ENCODE measurements at regions not wholly inside any gene's neighbourhood (a gene's known extent, or its start where the extent isn't known, plus 50 kb on each side); places are given as distances from the start of the nearest gene placed in this dataset.

GRCh38 chr6:44606976-44607375 is 219.5 kb downstream of the CDC5L start:
- Histone ChIP-seq H3K4me1 (no peaks in the 10 kb centered on the region), H3K27me3 (no peaks in the 10 kb centered on the region), H3K4me3 (no peak overlapping the region), H3K27ac (no peak overlapping the region), H3K9me3 (no peaks in the 10 kb centered on the region), H3K36me3 (no peaks in the 10 kb centered on the region)
- no peak for DNase-seq
- TF ChIP-seq POLR2A (IDR thresholded peaks at IDR 0.05), result no peak
- no peak for TF ChIP-seq CTCF (IDR thresholded peaks at IDR 0.05)
- 79 to 93% methylated on average over 6 of the region's 6 CpGs for WGBS, 2 donors
- intact Hi-C loops (cut with DNase I), result no loop called here

GRCh38 chr6:44608175-44608574 is 220.7 kb downstream of the CDC5L start:
- H3K27ac ChIP-seq, result no peak overlapping the region
- no peaks in the 10 kb centered on the region for H3K4me1 ChIP-seq
- 72 to 76% methylated on average over 3 to 4 of the region's 4 CpGs for WGBS, 2 donors
- no peaks in the 10 kb centered on the region for H3K9me3 ChIP-seq
- TF ChIP-seq CTCF (IDR thresholded peaks at IDR 0.05) (no peak), POLR2A (IDR thresholded peaks at IDR 0.05) (no peak)
- intact Hi-C loops (cut with DNase I), result no loop called here
- H3K4me3 ChIP-seq, result no peak overlapping the region
- DNase-seq, result no peak
- H3K36me3 ChIP-seq, result no peaks in the 10 kb centered on the region
- H3K27me3 ChIP-seq, result no peaks in the 10 kb centered on the region

GRCh38 chr6:44609051-44609612 is 221.6 kb downstream of the CDC5L start:
- no peak for TF ChIP-seq POLR2A (IDR thresholded peaks at IDR 0.05)
- WGBS, 2 donors, result 80 to 100% methylated on average over 1 of the region's 1 CpG
- Histone ChIP-seq H3K9me3 (no peaks in the 10 kb centered on the region), H3K4me1 (no peaks in the 10 kb centered on the region), H3K36me3 (no peaks in the 10 kb centered on the region), H3K4me3 (no peak overlapping the region), H3K27ac (no peak overlapping the region), H3K27me3 (no peaks in the 10 kb centered on the region)
- no peak for DNase-seq
- intact Hi-C loops (cut with DNase I), result no loop called here

- no peaks in the 10 kb centered on the region for H3K27me3 ChIP-seq
- no peaks in the 10 kb centered on the region for H3K4me1 ChIP-seq
- WGBS, 2 donors, result 96 to 100% methylated on average over 2 to 3 of the region's 3 CpGs
- no peak for DNase-seq
- no peaks in the 10 kb centered on the region for H3K9me3 ChIP-seq
- no peak overlapping the region for H3K4me3 ChIP-seq
- H3K36me3 ChIP-seq, result no peaks in the 10 kb centered on the region
- TF ChIP-seq CTCF (IDR thresholded peaks at IDR 0.05) (no peak), POLR2A (IDR thresholded peaks at IDR 0.05) (no peak)
- no peak overlapping the region for H3K27ac ChIP-seq
- intact Hi-C loops (cut with DNase I), result no loop called here
Measured at GRCh38 chr6:44614396-44614795, 226.9 kb downstream of the CDC5L start.

GRCh38 chr6:44615621-44616020 is 228.1 kb downstream of the CDC5L start:
- Histone ChIP-seq H3K4me3 (no peak overlapping the region), H3K27me3 (no peaks in the 10 kb centered on the region), H3K9me3 (no peaks in the 10 kb centered on the region), H3K27ac (no peak overlapping the region), H3K4me1 (no peaks in the 10 kb centered on the region), H3K36me3 (no peaks in the 10 kb centered on the region)
- DNase-seq, result no peak
- WGBS, 2 donors, result 57 to 66% methylated on average over 3 of the region's 3 CpGs
- TF ChIP-seq POLR2A (IDR thresholded peaks at IDR 0.05) (no peak), CTCF (IDR thresholded peaks at IDR 0.05) (no peak)
- intact Hi-C loops (cut with DNase I), result no loop called here

GRCh38 chr6:44617416-44617815 is 229.9 kb downstream of the CDC5L start:
- no peaks in the 10 kb centered on the region for H3K36me3 ChIP-seq
- H3K9me3 ChIP-seq, result no peaks in the 10 kb centered on the region
- intact Hi-C loops (cut with DNase I), result no loop called here
- 81 to 87% methylated on average over 7 of the region's 7 CpGs for WGBS, 2 donors
- H3K4me3 ChIP-seq, result no peak overlapping the region
- no peak for TF ChIP-seq CTCF (IDR thresholded peaks at IDR 0.05)
- no peak for TF ChIP-seq POLR2A (IDR thresholded peaks at IDR 0.05)
- H3K4me1 ChIP-seq, result no peaks in the 10 kb centered on the region
- no peak for DNase-seq
- H3K27me3 ChIP-seq, result no peaks in the 10 kb centered on the region
- no peak overlapping the region for H3K27ac ChIP-seq
